ENCODE measurements at regions not wholly inside any gene's neighbourhood (a gene's known extent, or its start where the extent isn't known, plus 50 kb on each side); places are given as distances from the start of the nearest gene placed in this dataset.

DNA sequence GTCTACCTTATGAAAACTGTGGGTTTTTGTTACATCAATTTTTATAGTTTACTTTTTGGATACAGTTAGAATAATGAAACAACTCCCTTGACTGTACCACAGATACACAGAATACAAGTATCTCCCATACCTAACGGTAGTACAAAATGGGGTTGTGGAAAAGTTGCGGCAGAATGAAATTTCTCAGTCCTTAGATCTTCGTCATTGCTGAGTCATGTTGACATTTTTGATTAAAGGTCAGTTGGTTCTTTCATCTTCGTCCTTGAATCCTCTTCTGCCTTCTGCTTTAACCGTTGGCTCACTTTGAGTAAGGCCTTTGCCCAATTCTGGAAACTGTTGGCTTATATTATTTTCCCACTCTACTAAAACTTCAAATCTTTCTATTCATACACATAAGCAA is 75.6 kb downstream of the TRIML1 start:
- Histone ChIP-seq H3K9me3 (peaks cover 0 to 14% (median 5%) of the 10 kb centered on the region in 8 donors), H3K4me3 (no peak overlapping the region), H3K4me1 (no peaks in the 10 kb centered on the region), H3K36me3 (no peaks in the 10 kb centered on the region), H3K27me3 (replicated peaks in 1 of 7) (no peaks in the 10 kb centered on the region), H3K27ac (no peak overlapping the region)
- 79 to 90% (median 82%) methylated on average over 5 of the region's 5 CpGs for WGBS, 5 donors
- no peak for TF ChIP-seq POLR2AphosphoS5 (IDR thresholded peaks at IDR 0.05)
- no peak for TF ChIP-seq POLR2A (IDR thresholded peaks at IDR 0.05)
- TF ChIP-seq, protein P1, sequence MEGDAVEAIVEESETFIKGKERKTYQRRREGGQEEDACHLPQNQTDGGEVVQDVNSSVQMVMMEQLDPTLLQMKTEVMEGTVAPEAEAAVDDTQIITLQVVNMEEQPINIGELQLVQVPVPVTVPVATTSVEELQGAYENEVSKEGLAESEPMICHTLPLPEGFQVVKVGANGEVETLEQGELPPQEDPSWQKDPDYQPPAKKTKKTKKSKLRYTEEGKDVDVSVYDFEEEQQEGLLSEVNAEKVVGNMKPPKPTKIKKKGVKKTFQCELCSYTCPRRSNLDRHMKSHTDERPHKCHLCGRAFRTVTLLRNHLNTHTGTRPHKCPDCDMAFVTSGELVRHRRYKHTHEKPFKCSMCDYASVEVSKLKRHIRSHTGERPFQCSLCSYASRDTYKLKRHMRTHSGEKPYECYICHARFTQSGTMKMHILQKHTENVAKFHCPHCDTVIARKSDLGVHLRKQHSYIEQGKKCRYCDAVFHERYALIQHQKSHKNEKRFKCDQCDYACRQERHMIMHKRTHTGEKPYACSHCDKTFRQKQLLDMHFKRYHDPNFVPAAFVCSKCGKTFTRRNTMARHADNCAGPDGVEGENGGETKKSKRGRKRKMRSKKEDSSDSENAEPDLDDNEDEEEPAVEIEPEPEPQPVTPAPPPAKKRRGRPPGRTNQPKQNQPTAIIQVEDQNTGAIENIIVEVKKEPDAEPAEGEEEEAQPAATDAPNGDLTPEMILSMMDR (IDR thresholded peaks at IDR 0.05 in 8 of 11, conservative IDR thresholded peaks at IDR 0.05 in 3 of 11): no peak
- intact Hi-C loops (cut with DNase I; ENCODE audit: low total_unique reads): no loop called here
- DNase-seq: no peak

DNA sequence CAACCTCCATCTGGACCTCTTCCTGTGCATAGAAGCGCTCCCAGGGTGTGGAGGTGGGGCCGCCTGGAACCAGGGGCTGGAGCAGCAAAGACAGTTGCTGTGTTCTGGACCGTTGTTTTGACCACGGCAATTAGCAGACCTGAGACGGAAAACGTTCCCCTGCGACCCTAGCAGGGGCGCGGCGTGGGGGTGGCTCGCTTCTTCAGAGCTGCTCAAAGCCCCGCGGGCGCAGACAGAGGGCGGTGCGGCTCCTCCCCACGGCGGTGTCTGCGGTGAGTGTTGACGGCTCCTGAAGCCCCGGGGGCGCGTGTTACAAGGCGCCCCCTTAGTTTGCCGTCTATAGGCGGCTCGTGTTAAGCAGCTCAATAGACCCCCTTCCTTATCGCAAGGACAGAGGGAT is 79.2 kb downstream of the TRIML1 start:
- Histone ChIP-seq H3K27ac (no peak overlapping the region), H3K4me3 (no peak overlapping the region), H3K4me1 (no peaks in the 10 kb centered on the region), H3K36me3 (no peaks in the 10 kb centered on the region), H3K27me3 (replicated peaks in 1 of 7) (no peaks in the 10 kb centered on the region), H3K9me3 (peaks cover 0 to 17% (median 5%) of the 10 kb centered on the region in 8 donors)
- TF ChIP-seq, protein P1 (IDR thresholded peaks at IDR 0.05 in 8 of 11, conservative IDR thresholded peaks at IDR 0.05 in 3 of 11): no peak
- TF ChIP-seq POLR2A (IDR thresholded peaks at IDR 0.05): no peak
- no peak for TF ChIP-seq POLR2AphosphoS5 (IDR thresholded peaks at IDR 0.05)
- intact Hi-C loops (cut with DNase I; ENCODE audit: low total_unique reads): no loop called here
- DNase-seq: no peak
- 48 to 87% (median 75%) methylated on average over 27 to 28 of the region's 28 CpGs for WGBS, 5 donors

DNA sequence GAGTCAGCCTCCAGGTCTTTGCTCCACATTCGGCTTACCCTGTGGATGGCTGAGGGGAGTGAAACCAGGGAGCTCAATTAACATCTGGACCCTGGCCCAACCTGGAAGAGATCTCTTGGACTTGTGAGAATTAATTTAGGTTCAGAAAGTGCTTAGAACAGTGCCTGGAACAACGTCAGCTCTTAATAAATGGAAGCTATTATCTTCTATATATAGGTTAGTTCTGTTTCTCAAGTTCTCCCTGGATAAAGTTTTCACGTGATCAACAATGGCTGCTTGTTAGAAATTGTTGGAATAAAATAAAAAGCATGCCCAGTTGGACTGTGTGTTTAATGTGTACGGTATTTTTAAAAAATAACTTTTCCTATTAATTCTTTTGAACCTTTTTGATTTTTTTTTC is 80.8 kb downstream of the TRIML1 start:
- WGBS, 5 donors: 81 to 90% (median 83%) methylated on average over 4 of the region's 4 CpGs
- H3K9me3 ChIP-seq: peaks cover 0 to 17% (median 5%) of the 10 kb centered on the region in 8 donors
- no peak for DNase-seq
- no peak overlapping the region for H3K4me3 ChIP-seq
- no peaks in the 10 kb centered on the region for H3K4me1 ChIP-seq
- TF ChIP-seq POLR2AphosphoS5 (IDR thresholded peaks at IDR 0.05) (no peak), POLR2A (IDR thresholded peaks at IDR 0.05) (no peak)
- TF ChIP-seq, protein P1 (IDR thresholded peaks at IDR 0.05 in 8 of 11, conservative IDR thresholded peaks at IDR 0.05 in 3 of 11): no peak
- no peak overlapping the region for H3K27ac ChIP-seq
- no peaks in the 10 kb centered on the region for H3K27me3 ChIP-seq (replicated peaks in 1 of 7)
- intact Hi-C loops (cut with DNase I; ENCODE audit: low total_unique reads): no loop called here
- no peaks in the 10 kb centered on the region for H3K36me3 ChIP-seq

DNA sequence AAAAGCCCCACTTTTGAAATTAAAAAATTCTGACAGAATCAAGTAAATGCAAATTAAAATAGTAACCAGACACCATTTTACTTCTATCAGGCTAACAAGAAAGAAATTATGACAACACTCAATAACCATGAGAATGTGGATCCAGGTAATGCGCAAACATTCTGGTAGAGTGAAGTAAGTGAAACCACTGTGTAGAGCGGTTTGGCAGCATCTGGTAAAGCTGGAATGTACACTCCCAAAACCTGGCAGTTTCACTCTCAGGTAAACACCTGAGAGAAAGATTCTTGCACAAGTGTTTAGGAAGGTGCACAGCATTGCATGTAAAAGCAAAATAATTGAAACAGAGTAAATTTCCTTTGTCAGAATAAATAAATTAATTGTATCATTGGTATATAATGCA is 81.8 kb downstream of the TRIML1 start:
- H3K27me3 ChIP-seq (replicated peaks in 1 of 7): no peaks in the 10 kb centered on the region
- H3K4me1 ChIP-seq: no peaks in the 10 kb centered on the region
- TF ChIP-seq, protein P1 (IDR thresholded peaks at IDR 0.05 in 8 of 11, conservative IDR thresholded peaks at IDR 0.05 in 3 of 11): no peak
- no peak for TF ChIP-seq POLR2AphosphoS5 (IDR thresholded peaks at IDR 0.05)
- TF ChIP-seq POLR2A (IDR thresholded peaks at IDR 0.05): no peak
- H3K9me3 ChIP-seq: peaks cover 0 to 17% (median 5%) of the 10 kb centered on the region in 8 donors
- no peak overlapping the region for H3K27ac ChIP-seq
- 94 to 99% (median 98%) methylated on average over 2 of the region's 2 CpGs for WGBS, 5 donors
- H3K4me3 ChIP-seq: no peak overlapping the region
- H3K36me3 ChIP-seq: no peaks in the 10 kb centered on the region
- intact Hi-C loops (cut with DNase I; ENCODE audit: low total_unique reads): no loop called here
- no peak for DNase-seq

All from spleen (tissue), 11 donors.